Fibroblast of mammary gland (primary cell): ENCODE measurements at regions not wholly inside any gene's neighbourhood (a gene's known extent, or its start where the extent isn't known, plus 50 kb on each side); places are given as distances from the start of the nearest gene placed in this dataset.

Experiments used
- DNase-seq: peaks from one replicate; pipeline ENCODE4 v3.0.0-alpha.2; 2010; ENCODE audit warnings: low read depth
- H3K4me3 ChIP-seq: 2 replicates; pipeline ENCODE4 v1.5.1; 2011; ENCODE audit warnings: low read depth, mild to moderate bottlenecking, low read length, moderate library complexity; ENCODE audit not compliant: control insufficient read depth
- TF ChIP-seq, protein P1 (sequence below): conservative IDR thresholded peaks from 2 replicates; pipeline ENCODE4 v1.5.1; 2011; ENCODE audit warnings: low read depth, low read length, inconsistent platforms; ENCODE audit not compliant: control insufficient read depth, insufficient read depth

DNA sequence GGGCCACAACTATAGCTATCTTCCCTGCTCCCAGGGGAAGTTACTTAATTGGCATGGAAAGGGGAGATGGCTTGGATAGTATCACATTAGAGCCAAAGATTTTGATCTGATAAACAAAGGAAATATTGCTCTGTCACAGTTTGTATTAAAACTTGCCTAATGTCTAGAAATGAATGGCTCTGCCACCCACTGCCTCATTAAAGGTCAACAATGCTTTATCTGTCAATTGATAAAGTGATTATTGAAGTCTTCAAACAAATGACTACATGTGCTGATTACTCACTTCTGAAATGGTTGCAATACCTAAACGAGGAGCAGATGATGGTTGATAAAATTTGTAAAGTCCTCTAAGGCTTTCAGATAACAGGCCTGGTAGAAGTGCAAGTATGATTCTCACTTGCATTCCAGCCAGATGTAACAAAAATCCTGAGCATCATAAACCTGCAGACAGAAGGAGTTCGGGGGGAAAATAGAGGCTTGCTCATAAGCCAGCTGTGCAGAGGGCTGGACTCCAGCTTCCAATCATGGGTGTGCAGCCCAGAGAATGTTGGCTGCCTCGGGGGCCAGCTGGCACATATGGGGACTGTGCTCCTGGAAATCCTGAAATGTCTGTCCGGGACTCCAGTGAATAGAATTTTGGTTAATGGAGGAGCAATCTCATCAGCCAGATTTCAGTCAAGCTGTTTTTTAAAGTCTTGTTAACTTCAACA, 200.5 kb upstream of the SLC27A6 start:
- no peak for DNase-seq
- no peak overlapping the region for H3K4me3 ChIP-seq
- TF ChIP-seq, protein P1, sequence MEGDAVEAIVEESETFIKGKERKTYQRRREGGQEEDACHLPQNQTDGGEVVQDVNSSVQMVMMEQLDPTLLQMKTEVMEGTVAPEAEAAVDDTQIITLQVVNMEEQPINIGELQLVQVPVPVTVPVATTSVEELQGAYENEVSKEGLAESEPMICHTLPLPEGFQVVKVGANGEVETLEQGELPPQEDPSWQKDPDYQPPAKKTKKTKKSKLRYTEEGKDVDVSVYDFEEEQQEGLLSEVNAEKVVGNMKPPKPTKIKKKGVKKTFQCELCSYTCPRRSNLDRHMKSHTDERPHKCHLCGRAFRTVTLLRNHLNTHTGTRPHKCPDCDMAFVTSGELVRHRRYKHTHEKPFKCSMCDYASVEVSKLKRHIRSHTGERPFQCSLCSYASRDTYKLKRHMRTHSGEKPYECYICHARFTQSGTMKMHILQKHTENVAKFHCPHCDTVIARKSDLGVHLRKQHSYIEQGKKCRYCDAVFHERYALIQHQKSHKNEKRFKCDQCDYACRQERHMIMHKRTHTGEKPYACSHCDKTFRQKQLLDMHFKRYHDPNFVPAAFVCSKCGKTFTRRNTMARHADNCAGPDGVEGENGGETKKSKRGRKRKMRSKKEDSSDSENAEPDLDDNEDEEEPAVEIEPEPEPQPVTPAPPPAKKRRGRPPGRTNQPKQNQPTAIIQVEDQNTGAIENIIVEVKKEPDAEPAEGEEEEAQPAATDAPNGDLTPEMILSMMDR = no peak

DNA sequence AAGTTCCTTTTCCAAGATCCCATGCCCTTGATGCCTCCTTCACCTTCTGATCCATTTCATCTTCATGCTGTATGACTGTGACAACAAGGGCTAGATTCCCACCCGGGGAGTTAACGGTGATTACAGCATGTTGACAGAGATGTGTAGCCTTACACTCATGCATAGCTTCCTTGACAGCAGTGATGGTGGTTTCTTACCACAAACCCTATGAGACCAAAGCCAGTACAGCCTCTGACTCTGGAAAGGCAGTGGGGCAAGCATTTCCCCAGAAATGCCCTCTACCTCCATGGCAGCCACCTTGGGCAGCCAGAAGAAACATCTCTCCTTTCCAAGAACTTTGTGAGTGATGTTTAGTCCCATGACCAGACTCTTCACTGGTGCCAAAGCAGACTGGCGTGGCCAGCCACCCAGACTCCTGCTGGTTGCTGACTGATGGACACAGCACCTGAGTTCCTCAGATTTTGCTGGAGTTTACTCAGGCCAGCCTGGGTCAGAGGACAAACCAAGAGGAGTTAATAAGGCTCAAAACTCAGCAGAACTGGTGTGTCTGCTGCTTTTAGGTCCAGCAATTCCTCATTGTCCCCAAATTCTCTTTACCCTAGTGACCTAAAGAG, 199.7 kb upstream of the SLC27A6 start:
- DNase-seq = no peak
- TF ChIP-seq, protein P1 = no peak
- no peak overlapping the region for H3K4me3 ChIP-seq

DNA sequence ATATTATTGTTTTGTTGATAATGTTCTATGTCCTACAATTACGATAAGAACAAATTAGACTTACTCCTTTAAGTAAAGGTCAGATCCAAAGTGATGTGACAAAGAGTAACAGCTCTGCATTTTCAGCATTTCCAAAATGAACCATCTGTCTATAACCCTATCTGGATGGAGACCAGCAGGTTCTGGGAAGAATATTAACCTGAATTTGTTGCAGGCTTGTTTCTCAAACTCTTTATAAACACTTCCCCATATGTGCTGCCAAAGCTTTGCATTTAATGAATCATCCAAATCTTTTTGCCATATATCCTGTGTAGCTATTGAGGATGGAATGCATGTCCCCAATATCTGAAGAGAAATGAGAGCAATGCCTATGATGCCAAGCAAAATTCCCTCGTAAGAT, 198.9 kb upstream of the SLC27A6 start:
- H3K4me3 ChIP-seq = no peak overlapping the region
- no peak for DNase-seq
- TF ChIP-seq, protein P1 = no peak

DNA sequence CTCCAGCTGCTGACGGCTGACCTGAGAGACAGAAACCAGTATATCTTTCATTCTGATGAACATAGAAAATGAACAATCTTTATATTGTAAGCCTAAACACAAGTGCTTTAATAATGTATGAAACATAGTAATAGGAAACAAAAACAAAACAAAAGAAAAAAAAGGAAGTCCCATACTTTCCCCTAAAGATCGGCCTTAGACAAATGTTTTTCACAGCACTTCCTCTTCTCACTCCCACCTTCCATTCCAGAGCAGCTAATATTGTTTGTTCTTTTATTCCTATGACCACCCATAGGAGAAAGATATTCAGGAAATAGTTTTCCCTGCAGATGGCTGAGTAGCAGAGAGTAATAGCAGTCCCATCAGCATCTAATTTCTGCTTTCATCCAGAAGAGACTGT, 194.4 kb upstream of the SLC27A6 start:
- TF ChIP-seq, protein P1 = no peak
- H3K4me3 ChIP-seq = no peak overlapping the region
- no peak for DNase-seq

DNA sequence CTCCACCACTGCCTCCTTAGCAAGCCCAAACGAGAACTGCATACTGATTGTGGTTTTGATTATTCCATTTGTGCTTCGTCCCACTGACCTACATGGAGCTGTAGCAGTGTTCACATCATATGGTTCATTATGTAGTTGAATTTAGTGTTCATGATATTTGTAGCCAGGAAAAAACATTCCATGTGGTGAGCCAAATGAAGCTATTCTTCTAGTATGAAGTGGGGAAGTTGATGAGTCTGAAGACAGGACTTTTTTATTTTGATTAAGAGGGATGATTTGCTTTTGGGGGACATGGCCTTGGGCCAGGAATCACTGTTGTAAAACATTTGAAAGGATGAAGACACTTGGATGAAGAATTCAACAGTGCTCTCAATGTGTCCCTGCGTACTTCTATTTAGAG, 192.9 kb upstream of the SLC27A6 start:
- TF ChIP-seq, protein P1 = no peak
- H3K4me3 ChIP-seq = no peak overlapping the region
- no peak for DNase-seq

DNA sequence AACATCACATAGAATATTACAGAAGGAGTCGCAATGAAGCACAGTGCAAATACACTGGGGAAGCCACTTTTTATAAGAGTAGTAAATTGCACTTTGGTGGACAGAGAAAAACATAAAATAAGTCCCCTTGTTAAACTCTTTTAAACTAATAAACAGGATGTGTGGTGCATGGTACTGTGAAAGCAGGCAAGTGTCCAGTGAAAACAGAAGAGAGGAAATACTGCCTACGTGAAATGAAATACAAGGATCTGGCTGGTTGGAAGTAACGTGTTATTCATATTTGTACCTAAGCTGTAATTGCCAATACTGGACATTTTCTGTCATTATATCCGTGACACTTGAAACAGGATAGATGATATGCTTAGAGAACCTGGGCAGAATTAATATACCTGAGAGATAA, 191.9 kb upstream of the SLC27A6 start:
- TF ChIP-seq, protein P1 = no peak
- DNase-seq = no peak

More for the DNA sequence above, 191.9 kb upstream of the SLC27A6 start:
- no peak overlapping the region for H3K4me3 ChIP-seq
